ENCODE measurements at regions not wholly inside any gene's neighbourhood (a gene's known extent, or its start where the extent isn't known, plus 50 kb on each side); places are given as distances from the start of the nearest gene placed in this dataset.
"Not testable (repeated sequence)": the region's sequence is repeated elsewhere in the genome, so short reads cannot be mapped to it uniquely, and the experiment has no call there.

DNA sequence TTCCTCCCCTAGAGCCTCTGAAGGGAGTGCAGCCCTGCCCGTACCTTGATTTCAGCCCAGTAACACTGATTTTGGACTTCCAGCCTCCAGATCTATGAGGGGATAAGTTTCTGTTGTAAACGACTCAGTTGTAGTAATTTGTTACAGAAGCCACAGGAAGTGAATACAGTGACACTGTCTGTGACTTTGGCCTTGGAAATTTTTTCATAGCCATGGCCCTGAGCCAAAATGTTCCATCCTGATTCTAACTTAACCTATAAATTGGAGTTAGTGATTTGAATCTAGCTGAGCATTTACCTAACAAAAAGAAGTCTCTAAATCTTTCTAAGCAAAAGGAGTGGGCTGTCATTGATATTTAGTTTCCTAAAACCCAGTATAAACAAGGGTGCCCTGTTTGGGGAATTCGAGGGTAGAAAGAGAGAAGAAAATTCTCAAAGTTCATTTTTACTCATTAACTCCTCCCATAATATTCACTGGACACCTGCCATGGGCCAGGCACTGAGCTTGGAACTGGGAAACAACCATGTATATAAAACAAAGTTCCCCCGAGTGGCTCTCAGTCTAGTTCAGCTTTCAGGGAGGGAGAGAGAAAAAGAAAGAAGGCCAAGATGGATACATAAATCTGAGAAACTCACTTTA is 162.3 kb downstream of the SKIDA1 start:
- 68% methylated on average over 2 of the region's 4 CpGs for WGBS
- Histone ChIP-seq H3K9ac (ENCODE audit: low read depth, low read length) (peak overlapping the region; percentile 50; the same call in 1 of the 2 replicates), H3K4me1 (ENCODE audit: insufficient read depth, low read length) (peaks cover 28% of the 10 kb centered on the region)

GRCh38 chr10:21359202-21359601 is 166.3 kb downstream of the SKIDA1 start:
- no peaks in the 10 kb centered on the region for H3K9me3 ChIP-seq (ENCODE audit: insufficient read depth, low read depth, low read length)
- H3K27me3 ChIP-seq (ENCODE audit: insufficient read depth, low read length) = no peaks in the 10 kb centered on the region
- H3K4me1 ChIP-seq (ENCODE audit: insufficient read depth, low read length) = peaks cover 20% of the 10 kb centered on the region
- no peak overlapping the region for H3K4me3 ChIP-seq (ENCODE audit: low read length)
- H3K9ac ChIP-seq (ENCODE audit: low read depth, low read length) = no peak overlapping the region
- no peak overlapping the region for H3K27ac ChIP-seq (ENCODE audit: low read depth, low read length)
- WGBS = 90% methylated on average over 2 of the region's 2 CpGs
- no peaks in the 10 kb centered on the region for H3K36me3 ChIP-seq (ENCODE audit: insufficient read depth, low read length)

More for the DNA sequence above, 162.3 kb downstream of the SKIDA1 start:
- Histone ChIP-seq H3K9me3 (ENCODE audit: insufficient read depth, low read depth, low read length) (no peaks in the 10 kb centered on the region), H3K27me3 (ENCODE audit: insufficient read depth, low read length) (no peaks in the 10 kb centered on the region), H3K36me3 (ENCODE audit: insufficient read depth, low read length) (no peaks in the 10 kb centered on the region), H3K4me3 (ENCODE audit: low read length) (no peak overlapping the region), H3K27ac (ENCODE audit: low read depth, low read length) (peak overlapping the region; percentile 84)

DNA sequence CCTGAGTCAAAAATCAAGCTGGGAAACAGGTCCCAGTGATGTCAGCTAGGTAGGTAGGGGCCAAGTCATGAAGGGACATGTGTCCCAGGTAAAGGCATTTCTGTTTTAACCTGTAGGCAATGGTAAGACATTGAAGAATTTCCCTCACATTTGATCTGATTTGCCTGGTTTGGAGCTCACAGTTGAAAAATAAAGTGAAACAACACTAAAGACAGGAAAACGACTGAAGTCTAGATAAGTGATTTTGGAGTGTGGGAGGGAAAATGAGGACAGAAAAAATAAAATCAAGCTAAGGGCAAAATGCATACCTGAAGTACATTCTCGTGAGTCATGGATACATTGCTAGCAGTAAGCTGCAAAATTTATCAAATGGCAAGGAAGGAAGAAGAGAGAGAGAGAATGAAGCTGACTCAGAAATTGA is 169.9 kb downstream of the SKIDA1 start:
- WGBS = 90% methylated on average over 2 of the region's 2 CpGs
- Histone ChIP-seq H3K27ac (ENCODE audit: low read depth, low read length) (no peak overlapping the region), H3K4me1 (ENCODE audit: insufficient read depth, low read length) (no peaks in the 10 kb centered on the region), H3K9me3 (ENCODE audit: insufficient read depth, low read depth, low read length) (no peaks in the 10 kb centered on the region), H3K9ac (ENCODE audit: low read depth, low read length) (no peak overlapping the region), H3K4me3 (ENCODE audit: low read length) (no peak overlapping the region), H3K36me3 (ENCODE audit: insufficient read depth, low read length) (no peaks in the 10 kb centered on the region), H3K27me3 (ENCODE audit: insufficient read depth, low read length) (no peaks in the 10 kb centered on the region)

GRCh38 chr10:21352886-21353285 is 172.6 kb downstream of the SKIDA1 start:
- H3K4me3 ChIP-seq (ENCODE audit: low read length) = no peak overlapping the region
- no peak overlapping the region for H3K9ac ChIP-seq (ENCODE audit: low read depth, low read length)
- H3K4me1 ChIP-seq (ENCODE audit: insufficient read depth, low read length) = peaks cover 10% of the 10 kb centered on the region; the same call in 1 of the 2 replicates
- H3K36me3 ChIP-seq (ENCODE audit: insufficient read depth, low read length) = no peaks in the 10 kb centered on the region
- no peaks in the 10 kb centered on the region for H3K27me3 ChIP-seq (ENCODE audit: insufficient read depth, low read length)
- H3K27ac ChIP-seq (ENCODE audit: low read depth, low read length) = no peak overlapping the region
- WGBS = 94% methylated on average over 1 of the region's 1 CpG
- no peaks in the 10 kb centered on the region for H3K9me3 ChIP-seq (ENCODE audit: insufficient read depth, low read depth, low read length)

- H3K4me3 ChIP-seq (ENCODE audit: low read length); H3K9ac ChIP-seq (ENCODE audit: low read depth, low read length); H3K27ac ChIP-seq (ENCODE audit: low read depth, low read length); H3K4me1 ChIP-seq (ENCODE audit: insufficient read depth, low read length); H3K36me3 ChIP-seq (ENCODE audit: insufficient read depth, low read length); H3K9me3 ChIP-seq (ENCODE audit: insufficient read depth, low read depth, low read length); H3K27me3 ChIP-seq (ENCODE audit: insufficient read depth, low read length): not testable (repeated sequence)
- 88% methylated on average over 2 of the region's 2 CpGs for WGBS
These were observed 173.9 kb downstream of the SKIDA1 start for GRCh38 chr10:21351594-21351993.

DNA sequence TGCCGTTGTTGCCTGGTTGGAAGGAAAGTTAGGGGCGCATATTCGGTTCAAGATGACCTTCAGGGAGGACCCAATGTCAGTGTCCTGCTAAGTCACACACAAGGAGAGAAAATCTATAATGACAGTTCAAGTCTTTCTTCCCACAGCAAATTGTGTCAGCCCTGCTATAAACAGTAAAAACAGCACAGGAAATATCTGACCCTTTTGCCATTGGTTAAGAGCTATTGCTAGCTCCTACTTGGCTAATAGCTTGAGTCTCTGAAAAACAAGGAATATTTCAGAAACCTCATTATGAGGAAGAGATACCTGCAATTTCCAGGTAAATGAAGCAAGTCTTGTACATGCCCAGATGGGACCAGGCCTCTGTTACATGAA is 175.6 kb downstream of the SKIDA1 start:
- Histone ChIP-seq H3K27ac (ENCODE audit: low read depth, low read length) (0 out of 2 replicates have a peak overlapping the region, but pooled peaks have one; percentile 4), H3K4me3 (ENCODE audit: low read length) (no peak overlapping the region), H3K4me1 (ENCODE audit: insufficient read depth, low read length) (peaks cover 14% of the 10 kb centered on the region; the same call in 1 of the 2 replicates), H3K9ac (ENCODE audit: low read depth, low read length) (no peak overlapping the region), H3K36me3 (ENCODE audit: insufficient read depth, low read length) (no peaks in the 10 kb centered on the region), H3K9me3 (ENCODE audit: insufficient read depth, low read depth, low read length) (no peaks in the 10 kb centered on the region), H3K27me3 (ENCODE audit: insufficient read depth, low read length) (no peaks in the 10 kb centered on the region)
- 88% methylated on average over 3 of the region's 3 CpGs for WGBS

GRCh38 chr10:21347785-21348170 is 177.7 kb downstream of the SKIDA1 start:
- H3K27me3 ChIP-seq (ENCODE audit: insufficient read depth, low read length) = no peaks in the 10 kb centered on the region
- no peaks in the 10 kb centered on the region for H3K36me3 ChIP-seq (ENCODE audit: insufficient read depth, low read length)
- H3K9ac ChIP-seq (ENCODE audit: low read depth, low read length) = no peak overlapping the region
- H3K9me3 ChIP-seq (ENCODE audit: insufficient read depth, low read depth, low read length) = no peaks in the 10 kb centered on the region
- no peak overlapping the region for H3K27ac ChIP-seq (ENCODE audit: low read depth, low read length)
- 97% methylated on average over 2 of the region's 2 CpGs for WGBS
- peaks cover 14% of the 10 kb centered on the region; the same call in 1 of the 2 replicates for H3K4me1 ChIP-seq (ENCODE audit: insufficient read depth, low read length)
- no peak overlapping the region for H3K4me3 ChIP-seq (ENCODE audit: low read length)

DNA sequence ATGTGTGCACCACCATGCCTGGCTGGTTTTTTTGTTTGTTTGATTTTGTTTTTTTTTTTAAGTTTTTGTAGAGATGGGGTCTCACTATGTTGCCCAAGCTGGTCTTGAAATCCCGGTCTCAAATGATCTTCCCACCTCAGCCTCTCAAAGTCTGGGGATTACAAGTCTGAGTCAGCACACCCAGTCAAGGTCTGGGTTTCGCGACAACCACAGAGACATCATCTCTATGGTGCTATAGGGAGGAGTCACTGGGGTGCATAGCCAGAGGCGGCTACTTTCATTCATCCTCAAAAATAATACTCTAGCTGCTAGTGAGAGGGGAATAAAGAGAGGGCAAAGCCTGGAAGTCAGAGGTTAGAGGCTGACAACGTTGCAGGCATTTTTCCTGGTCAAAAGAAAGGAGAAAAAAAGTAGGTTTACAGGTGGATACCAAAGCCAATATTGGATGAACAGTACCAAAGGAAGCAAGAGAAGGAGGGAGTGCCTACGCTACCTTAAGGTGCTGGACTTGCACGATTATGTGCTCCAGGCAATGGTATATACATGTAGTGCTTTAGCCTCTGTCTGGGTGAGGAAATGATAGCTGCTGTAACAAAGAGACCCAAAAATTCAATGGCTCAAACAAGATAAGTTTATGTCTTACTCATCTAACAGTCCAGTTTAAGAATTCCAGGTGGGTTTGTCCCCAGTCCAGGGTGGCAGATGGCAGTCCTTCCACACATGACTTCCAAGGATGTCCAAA is 178.3 kb downstream of the SKIDA1 start:
- Histone ChIP-seq H3K27ac (ENCODE audit: low read depth, low read length) (no peak overlapping the region), H3K4me3 (ENCODE audit: low read length) (no peak overlapping the region), H3K9ac (ENCODE audit: low read depth, low read length) (no peak overlapping the region), H3K4me1 (ENCODE audit: insufficient read depth, low read length) (peaks cover 14% of the 10 kb centered on the region; the same call in 1 of the 2 replicates), H3K36me3 (ENCODE audit: insufficient read depth, low read length) (no peaks in the 10 kb centered on the region), H3K27me3 (ENCODE audit: insufficient read depth, low read length) (no peaks in the 10 kb centered on the region), H3K9me3 (ENCODE audit: insufficient read depth, low read depth, low read length) (no peaks in the 10 kb centered on the region)
- 93% methylated on average over 6 of the region's 7 CpGs for WGBS

GRCh38 chr10:21343087-21343486 is 182.4 kb downstream of the SKIDA1 start:
- H3K4me3 ChIP-seq (ENCODE audit: low read length) = no peak overlapping the region
- H3K9me3 ChIP-seq (ENCODE audit: insufficient read depth, low read depth, low read length) = no peaks in the 10 kb centered on the region
- H3K36me3 ChIP-seq (ENCODE audit: insufficient read depth, low read length) = no peaks in the 10 kb centered on the region
- no peak overlapping the region for H3K27ac ChIP-seq (ENCODE audit: low read depth, low read length)
- H3K27me3 ChIP-seq (ENCODE audit: insufficient read depth, low read length) = no peaks in the 10 kb centered on the region
- no peak overlapping the region for H3K9ac ChIP-seq (ENCODE audit: low read depth, low read length)
- 97% methylated on average over 3 of the region's 3 CpGs for WGBS
- 0 out of 2 replicates have a peak, but pooled peaks cover 4% of the 10 kb centered on the region for H3K4me1 ChIP-seq (ENCODE audit: insufficient read depth, low read length)

GRCh38 chr10:21342499-21342898 is 183.0 kb downstream of the SKIDA1 start:
- not testable (repeated sequence) for H3K27ac ChIP-seq (ENCODE audit: low read depth, low read length); H3K4me3 ChIP-seq (ENCODE audit: low read length); H3K4me1 ChIP-seq (ENCODE audit: insufficient read depth, low read length); H3K36me3 ChIP-seq (ENCODE audit: insufficient read depth, low read length); H3K9me3 ChIP-seq (ENCODE audit: insufficient read depth, low read depth, low read length); H3K9ac ChIP-seq (ENCODE audit: low read depth, low read length); H3K27me3 ChIP-seq (ENCODE audit: insufficient read depth, low read length)
- WGBS = 100% methylated on average over 1 of the region's 1 CpG

- Histone ChIP-seq H3K9me3 (ENCODE audit: insufficient read depth, low read depth, low read length) (no peaks in the 10 kb centered on the region), H3K27ac (ENCODE audit: low read depth, low read length) (no peak overlapping the region), H3K36me3 (ENCODE audit: insufficient read depth, low read length) (no peaks in the 10 kb centered on the region), H3K4me3 (ENCODE audit: low read length) (no peak overlapping the region), H3K4me1 (ENCODE audit: insufficient read depth, low read length) (peaks cover 14% of the 10 kb centered on the region), H3K27me3 (ENCODE audit: insufficient read depth, low read length) (no peaks in the 10 kb centered on the region), H3K9ac (ENCODE audit: low read depth, low read length) (no peak overlapping the region)
- 93% methylated on average over 3 of the region's 3 CpGs for WGBS
These were observed 185.2 kb downstream of the SKIDA1 start for GRCh38 chr10:21340331-21340730.

Data from HUES64 (cell line).